WTC11 (cell line): ENCODE measurements at regions not wholly inside any gene's neighbourhood (a gene's known extent, or its start where the extent isn't known, plus 50 kb on each side); places are given as distances from the start of the nearest gene placed in this dataset.

Source experiments
- ATAC-seq: fragments of 200-7000 bp; cut with Tn5 transposase; 2 replicates; pipeline ENCODE4 v1.10.0; 2021; ENCODE audit warnings: mild to moderate bottlenecking, moderate library complexity
- CTCF ChIA-PET: fragments of 300-600 bp; sonication (Branson Sonifier 250); formaldehyde crosslinking; loops from one replicate; lab custom pipeline; 2021; ENCODE audit warnings: antibody characterized with exemption; lab: Charles Lee
- POLR2A ChIA-PET: fragments of 350-600 bp; sonication (Branson Sonifier 250); formaldehyde crosslinking; loops from one replicate; lab custom pipeline; 2021; ENCODE audit warnings: antibody characterized with exemption; lab: Charles Lee
- DNase-seq: peaks from one replicate; pipeline ENCODE4 v3.0.0; 2021; ENCODE audit warnings: low spot score
- H3K27ac Mint-ChIP-seq: 2 replicates; pipeline ENCODE4 v1.8.0; 2021; ENCODE audit warnings: mixed read lengths
- H3K27me3 Mint-ChIP-seq: 2 replicates; pipeline ENCODE4 v1.8.0; 2021; ENCODE audit warnings: low read depth, mild to moderate bottlenecking, moderate library complexity, mixed read lengths
- H3K36me3 Mint-ChIP-seq: 2 replicates; pipeline ENCODE4 v1.8.0; 2021; ENCODE audit warnings: mixed read lengths
- H3K4me1 Mint-ChIP-seq: 2 replicates; pipeline ENCODE4 v1.8.0; 2022; ENCODE audit warnings: mixed read lengths
- H3K4me3 Mint-ChIP-seq: 2 replicates; pipeline ENCODE4 v1.8.0; 2021; ENCODE audit warnings: mild to moderate bottlenecking, moderate library complexity, mixed read lengths
- H3K9me3 Mint-ChIP-seq: 2 replicates; pipeline ENCODE4 v1.8.0; 2021; ENCODE audit warnings: mixed read lengths
- AR ChIP-seq: fragments of 250-450 bp; sonication (Bioruptor Pico); IDR thresholded peaks from 2 replicates; pipeline ENCODE4 v1.9.0; 2021; ENCODE audit warnings: mild to moderate bottlenecking
- ATF6 ChIP-seq: sonication (generic); formaldehyde crosslinking; IDR thresholded peaks from 2 replicates; pipeline ENCODE4 v1.8.1; 2023; ENCODE audit warnings: mild to moderate bottlenecking, missing genetic modification reagents
- CBFB ChIP-seq: sonication (generic); formaldehyde crosslinking; IDR thresholded peaks from 2 replicates; pipeline ENCODE4 v1.8.1; 2022; ENCODE audit warnings: mild to moderate bottlenecking, low read depth, missing genetic modification reagents
- CREB1 ChIP-seq: sonication (generic); formaldehyde crosslinking; IDR thresholded peaks from 2 replicates; pipeline ENCODE4 v1.8.0; 2023; ENCODE audit warnings: mild to moderate bottlenecking, missing genetic modification reagents
- KAT7 ChIP-seq: sonication (generic); formaldehyde crosslinking; IDR thresholded peaks from 2 replicates; pipeline ENCODE4 v1.8.1; 2023; ENCODE audit warnings: missing genetic modification reagents, mild to moderate bottlenecking, borderline replicate concordance
- NR1H2 ChIP-seq: sonication (generic); formaldehyde crosslinking; IDR thresholded peaks from 2 replicates; pipeline ENCODE4 v1.9.0; 2021; ENCODE audit warnings: mild to moderate bottlenecking, moderate library complexity, missing genetic modification reagents
- NR2C2 ChIP-seq: sonication (generic); formaldehyde crosslinking; IDR thresholded peaks from 2 replicates; pipeline ENCODE4 v1.8.0; 2022; ENCODE audit warnings: mild to moderate bottlenecking, missing genetic modification reagents
- PRRX2 ChIP-seq: fragments of 250-450 bp; sonication (Bioruptor Pico); IDR thresholded peaks from 2 replicates; pipeline ENCODE4 v1.8.0; 2021; ENCODE audit warnings: mild to moderate bottlenecking
- TEAD4 ChIP-seq: sonication (generic); formaldehyde crosslinking; IDR thresholded peaks from 2 replicates; pipeline ENCODE4 v1.8.0; 2022; ENCODE audit warnings: mild to moderate bottlenecking, missing genetic modification reagents
- USF1 ChIP-seq: sonication (generic); formaldehyde crosslinking; IDR thresholded peaks from 2 replicates; pipeline ENCODE4 v1.8.0; 2022; ENCODE audit warnings: mild to moderate bottlenecking, missing genetic modification reagents
- USF2 ChIP-seq: sonication (generic); formaldehyde crosslinking; IDR thresholded peaks from 2 replicates; pipeline ENCODE4 v1.8.1; 2023; ENCODE audit warnings: mild to moderate bottlenecking, missing genetic modification reagents, moderate library complexity
- ZMAT4 ChIP-seq: fragments of 250-450 bp; sonication (Bioruptor Pico); IDR thresholded peaks from 2 replicates; pipeline ENCODE4 v1.9.0; 2021; ENCODE audit warnings: mild to moderate bottlenecking
- ZNF138 ChIP-seq: sonication (generic); formaldehyde crosslinking; conservative IDR thresholded peaks from 2 replicates; pipeline ENCODE4 v1.8.1; 2022; ENCODE audit warnings: mild to moderate bottlenecking, moderate library complexity, missing genetic modification reagents
- ZNF219 ChIP-seq: sonication (generic); formaldehyde crosslinking; IDR thresholded peaks from 2 replicates; pipeline ENCODE4 v1.8.0; 2023; ENCODE audit warnings: missing genetic modification reagents, mild to moderate bottlenecking, borderline replicate concordance
- ZNF263 ChIP-seq: sonication (generic); formaldehyde crosslinking; IDR thresholded peaks from 2 replicates; pipeline ENCODE4 v1.8.1; 2022; ENCODE audit warnings: low read depth, mild to moderate bottlenecking, moderate library complexity, missing genetic modification reagents
- ZNF425 ChIP-seq: fragments of 250-450 bp; sonication (Bioruptor Pico); conservative IDR thresholded peaks from 2 replicates; pipeline ENCODE4 v1.9.0; 2021; ENCODE audit warnings: mild to moderate bottlenecking

- TF ChIP-seq ZNF425: no peak
Measured at GRCh38 chr11:97234016-97234415, 844.2 kb downstream of the JRKL start (continued).

GRCh38 chr11:97237151-97237550, 847.3 kb downstream of the JRKL start:
- DNase-seq: no peak
- no peaks in the 10 kb centered on the region for H3K27me3 Mint-ChIP-seq
- POLR2A ChIA-PET: no interaction called here
- no peaks in the 10 kb centered on the region for H3K4me1 Mint-ChIP-seq
- TF ChIP-seq NR1H2 (CRISPR knock-in tag): no peak
- no peak for TF ChIP-seq ZMAT4
- TF ChIP-seq ZNF219 (CRISPR knock-in tag): no peak
- TF ChIP-seq ZNF138 (CRISPR knock-in tag): no peak
- no peak for TF ChIP-seq CREB1 (CRISPR knock-in tag)
- TF ChIP-seq USF2 (CRISPR knock-in tag): no peak
- no peak for TF ChIP-seq TEAD4 (CRISPR knock-in tag)
- TF ChIP-seq NR2C2 (CRISPR knock-in tag): no peak
- no peak for TF ChIP-seq KAT7
- TF ChIP-seq ZNF263 (CRISPR knock-in tag): no peak
- TF ChIP-seq CBFB (CRISPR knock-in tag): no peak
- TF ChIP-seq ATF6 (CRISPR knock-in tag): no peak
- TF ChIP-seq USF1: no peak
- no peak for TF ChIP-seq PRRX2 (CRISPR knock-in tag)
- no peak for TF ChIP-seq ZNF425
- TF ChIP-seq AR (CRISPR knock-in tag): no peak
- TF ChIP-seq, all 79 proteins: peak for 0
- Mint-ChIP-seq H3K9me3 (no peaks in the 10 kb centered on the region), H3K4me3 (no peak overlapping the region), H3K27ac (no peak overlapping the region), H3K36me3 (no peaks in the 10 kb centered on the region)
- no peak for ATAC-seq
- CTCF ChIA-PET: no interaction called here
